HG02981 (cell line): ENCODE measurements at regions not wholly inside any gene's neighbourhood (a gene's known extent, or its start where the extent isn't known, plus 50 kb on each side); places are given as distances from the start of the nearest gene placed in this dataset.
"Not testable (repeated sequence)": the region's sequence is repeated elsewhere in the genome, so short reads cannot be mapped to it uniquely, and the experiment has no call there.

Experiments used
- ATAC-seq: cut with Tn5 transposase; IDR thresholded peaks from one replicate; pipeline ENCODE4 v1.9.1; 2021; ENCODE audit warnings: mild to moderate bottlenecking, moderate library complexity; ENCODE audit not compliant: unreplicated experiment

DNA sequence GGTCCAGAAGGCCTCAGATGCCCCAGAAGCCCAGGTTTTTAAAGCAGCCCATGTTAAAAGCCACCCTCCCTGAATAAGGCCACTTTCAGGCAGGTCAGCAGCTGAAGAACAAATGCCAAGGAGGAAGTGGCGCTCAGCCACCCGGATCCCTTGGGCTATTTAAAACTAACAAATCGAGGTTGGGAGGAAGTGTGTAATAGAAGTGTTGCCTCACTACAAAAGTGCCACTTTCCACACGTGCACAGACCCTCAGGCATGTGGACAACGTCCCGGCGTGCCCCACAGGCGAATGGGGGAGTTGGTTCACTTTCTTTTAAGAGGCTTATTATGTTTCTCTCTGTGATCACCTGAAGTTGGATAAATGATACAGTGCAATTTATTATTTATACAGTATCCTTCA is 173.8 kb upstream of the SALL3 start:
- ATAC-seq: no peak

DNA sequence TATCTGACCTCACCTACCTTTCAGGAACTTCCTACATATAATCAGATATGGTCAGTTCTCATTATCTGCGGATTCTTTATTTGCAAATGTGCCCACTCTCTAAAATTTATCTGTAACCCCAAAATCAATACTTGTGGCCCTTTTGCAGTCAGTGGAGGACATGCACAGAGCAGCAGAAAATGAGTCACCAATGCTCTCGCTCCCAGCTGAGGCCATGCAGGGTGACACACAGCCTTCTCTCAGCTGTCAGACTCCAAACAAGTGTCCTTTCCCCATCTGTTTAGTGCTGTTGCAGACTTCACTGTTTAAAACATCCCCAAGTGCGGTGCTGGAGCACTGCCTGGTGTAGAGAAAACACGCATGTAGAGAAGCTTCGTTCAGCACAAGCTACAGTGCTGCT is 171.9 kb upstream of the SALL3 start:
- ATAC-seq: no peak

DNA sequence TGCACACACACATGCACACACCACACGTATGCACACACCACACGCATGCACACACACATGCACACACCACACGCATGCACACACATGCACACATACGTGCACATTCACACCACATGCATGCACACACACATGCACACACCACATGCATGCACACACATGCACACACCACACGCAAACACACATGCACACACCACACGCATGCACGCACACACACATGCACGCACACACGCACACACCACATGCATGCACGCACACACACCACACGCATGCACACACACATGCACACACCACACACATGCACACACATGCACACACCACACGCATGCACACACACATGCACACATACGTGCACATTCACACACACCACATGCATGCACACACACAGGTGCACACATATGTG is 169.8 kb upstream of the SALL3 start:
- no peak for ATAC-seq

DNA sequence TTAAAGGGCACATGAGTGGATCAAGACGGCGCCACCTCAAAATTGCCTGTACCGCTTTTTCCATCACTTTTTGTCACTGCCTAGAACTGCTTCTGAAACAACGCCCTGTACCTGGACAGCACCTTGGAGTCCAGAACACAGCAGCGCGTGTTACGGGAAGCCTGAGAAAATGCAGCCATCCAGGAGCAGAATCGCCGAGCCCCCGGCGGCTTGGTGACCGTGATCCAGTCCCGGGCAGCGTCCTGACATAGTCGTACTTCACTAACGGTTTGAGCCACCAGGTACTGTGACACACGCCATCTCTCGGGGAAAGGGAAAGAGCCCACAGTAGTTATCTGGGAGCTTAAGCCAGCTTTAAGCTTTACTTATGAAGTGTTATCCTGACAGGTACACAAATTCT is 168.9 kb upstream of the SALL3 start:
- no peak for ATAC-seq

DNA sequence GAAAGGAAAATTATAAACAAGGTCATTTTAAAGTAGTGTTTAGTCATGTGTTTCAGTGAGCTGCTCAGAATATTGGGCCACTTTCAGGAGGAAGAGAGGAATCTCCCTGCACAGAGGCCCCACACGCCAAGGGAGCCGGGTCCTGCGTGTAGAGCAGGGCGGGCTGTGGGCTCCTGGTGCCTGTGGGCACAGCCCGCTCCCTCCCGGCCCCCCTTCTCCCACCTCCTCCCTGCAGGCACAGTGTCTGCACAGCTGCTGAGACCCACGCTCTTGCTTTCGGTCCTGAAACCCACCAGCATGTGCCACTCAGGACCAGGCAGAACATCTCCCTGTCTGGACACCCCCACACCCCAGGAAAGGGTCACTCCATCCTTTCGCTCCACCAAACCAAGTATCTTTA is 167.6 kb upstream of the SALL3 start:
- no peak for ATAC-seq

DNA sequence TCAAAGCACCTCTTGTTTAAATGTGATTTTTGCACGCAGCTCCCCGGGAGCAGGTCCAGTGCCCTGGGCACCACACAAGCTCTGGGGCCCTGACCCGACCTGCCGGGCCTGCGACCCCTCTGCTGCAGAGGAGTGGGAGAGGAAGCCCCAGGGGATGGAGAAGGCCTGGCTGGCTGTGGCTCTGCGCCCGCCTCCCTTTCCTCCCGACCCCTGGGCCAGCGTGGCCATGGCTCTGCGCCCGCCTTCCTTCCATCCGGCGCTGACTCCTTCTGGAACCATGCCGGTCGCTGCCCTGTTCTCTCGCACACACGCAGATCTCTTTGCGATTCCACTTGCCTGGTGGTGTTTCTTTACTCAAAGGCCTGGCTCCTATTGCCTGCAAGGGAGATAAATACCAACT is 166.5 kb upstream of the SALL3 start:
- ATAC-seq: no peak

DNA sequence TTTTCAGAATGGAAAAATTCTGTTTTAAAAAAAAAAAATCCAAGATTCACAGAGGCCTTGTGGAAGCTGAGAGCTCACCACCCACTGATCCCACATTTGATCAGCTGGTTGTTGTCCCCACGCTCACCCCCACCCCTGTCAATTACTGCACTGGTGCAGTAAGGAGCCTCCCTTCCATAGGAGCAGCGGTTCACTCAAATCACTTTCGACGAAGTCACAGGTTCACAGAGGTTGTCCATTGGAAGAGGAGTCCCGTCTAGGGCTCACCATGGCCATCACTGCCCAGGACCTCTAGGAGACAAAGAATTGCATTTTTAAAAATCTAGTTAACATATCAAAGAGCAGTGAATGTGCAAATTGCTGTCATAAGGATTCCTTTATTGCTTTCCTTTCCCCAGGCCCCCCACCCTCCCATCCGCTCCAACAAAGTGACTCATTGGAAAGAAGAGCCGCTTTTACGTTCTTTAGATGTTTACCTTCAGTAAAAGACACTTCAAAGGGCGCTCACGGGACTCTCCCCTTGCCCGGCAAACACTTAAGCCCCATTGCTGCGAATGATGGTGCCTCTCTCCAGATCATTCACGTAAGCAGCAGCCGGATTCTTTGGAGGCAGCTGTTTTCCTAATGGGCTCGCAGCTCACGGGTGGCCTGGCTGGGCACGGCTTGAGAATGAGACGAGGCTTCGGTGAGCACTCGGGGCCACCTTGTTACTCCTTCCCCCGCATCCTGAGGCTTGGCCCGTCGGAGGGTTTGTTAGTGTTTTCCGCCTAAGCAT is 165.5 kb upstream of the SALL3 start:
- ATAC-seq: no peak

DNA sequence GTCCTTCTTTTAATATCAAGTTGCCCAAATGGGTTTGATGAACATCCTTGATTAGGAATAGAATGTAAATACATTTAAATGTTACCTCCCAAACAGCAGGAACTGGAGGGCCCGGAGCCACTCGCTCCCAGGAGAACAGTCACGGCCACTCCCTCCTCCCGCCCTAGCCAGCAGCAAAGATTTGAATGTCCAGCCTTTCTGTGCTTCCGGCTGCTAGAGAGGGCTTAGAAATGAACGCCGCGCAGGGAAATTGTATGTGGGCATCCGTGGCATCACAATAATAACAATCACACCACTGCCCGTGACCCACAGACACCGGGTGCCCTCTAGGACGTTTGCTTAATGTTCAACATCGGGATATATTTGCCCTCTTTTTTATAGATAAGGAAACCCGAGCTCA is 164.9 kb upstream of the SALL3 start:
- ATAC-seq: no peak

DNA sequence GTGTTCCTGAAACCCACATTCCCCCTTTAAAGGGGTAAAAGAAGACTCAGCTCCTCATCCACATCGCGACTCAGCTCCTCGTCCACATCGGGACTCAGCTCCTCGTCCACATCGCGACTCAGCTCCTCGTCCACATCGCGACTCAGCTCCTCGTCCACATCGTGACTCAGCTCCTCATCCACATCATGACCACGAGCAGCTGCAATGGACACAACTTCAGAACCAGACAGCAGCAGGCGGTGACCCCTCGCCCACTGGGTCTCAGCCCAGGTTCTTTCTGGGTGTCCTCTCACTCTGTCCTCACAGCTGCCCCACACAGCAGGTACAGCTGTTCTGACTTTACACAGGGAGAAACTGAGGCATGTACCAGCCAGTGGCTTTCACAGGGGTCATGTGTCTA is 163.5 kb upstream of the SALL3 start:
- ATAC-seq: no peak

DNA sequence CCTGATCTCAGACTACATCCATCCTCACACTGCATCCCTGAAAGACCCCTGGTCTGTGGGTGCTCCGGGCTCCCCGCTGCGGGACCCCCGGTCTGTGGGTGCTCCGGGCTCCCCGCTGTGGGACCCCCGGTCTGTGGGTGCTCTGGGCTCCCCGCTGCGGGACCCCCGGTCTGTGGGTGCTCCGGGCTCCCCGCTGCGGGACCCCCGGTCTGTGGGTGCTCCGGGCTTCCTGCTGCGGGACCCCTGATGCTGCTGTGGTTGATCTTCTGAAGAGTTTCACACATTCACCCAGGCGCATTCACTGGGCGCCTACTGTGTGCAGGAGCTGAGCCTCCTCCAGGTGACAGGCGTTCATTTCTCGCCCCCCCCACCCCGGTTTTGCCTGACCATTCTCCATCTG is 162.7 kb upstream of the SALL3 start:
- no peak for ATAC-seq

DNA sequence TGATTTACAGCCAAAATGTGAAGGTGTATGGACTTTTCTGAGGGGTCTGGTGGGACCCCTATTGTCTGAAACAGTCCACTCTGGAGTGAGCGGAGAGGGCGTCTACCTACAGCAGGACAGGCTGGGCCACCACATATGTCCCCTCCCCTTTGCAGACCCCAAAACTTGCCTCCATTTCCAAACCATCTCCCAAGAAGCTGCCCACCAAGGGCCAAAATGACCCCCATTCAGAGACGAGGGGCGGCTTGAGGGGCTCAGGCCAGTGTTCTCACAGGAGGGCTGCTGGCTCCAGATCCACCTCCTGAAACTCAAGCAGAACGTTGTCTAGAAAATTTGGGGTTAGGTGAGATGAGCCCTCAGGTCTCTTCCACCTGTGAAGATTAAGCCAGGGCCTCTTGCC is 161.1 kb upstream of the SALL3 start:
- no peak for ATAC-seq

DNA sequence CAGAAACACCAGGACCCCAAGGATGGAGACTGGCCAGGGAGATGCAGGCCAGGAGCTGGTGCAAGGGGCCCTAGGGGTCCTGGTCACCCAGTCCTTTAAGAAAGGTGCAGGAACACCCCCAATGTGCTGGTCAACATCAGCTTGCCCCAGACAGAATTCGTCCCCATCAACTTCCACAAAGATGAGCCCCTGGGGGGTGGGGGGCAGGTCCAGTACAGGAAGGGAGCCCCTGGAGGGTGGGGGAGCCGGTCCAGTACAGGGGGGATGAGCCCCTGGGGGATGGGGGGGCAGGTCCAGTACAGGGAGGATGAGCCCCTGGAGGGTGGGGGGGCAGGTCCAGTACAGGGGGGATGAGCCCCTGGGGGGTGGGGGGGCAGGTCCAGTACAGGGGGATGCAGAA is 160.7 kb upstream of the SALL3 start:
- ATAC-seq: no peak

DNA sequence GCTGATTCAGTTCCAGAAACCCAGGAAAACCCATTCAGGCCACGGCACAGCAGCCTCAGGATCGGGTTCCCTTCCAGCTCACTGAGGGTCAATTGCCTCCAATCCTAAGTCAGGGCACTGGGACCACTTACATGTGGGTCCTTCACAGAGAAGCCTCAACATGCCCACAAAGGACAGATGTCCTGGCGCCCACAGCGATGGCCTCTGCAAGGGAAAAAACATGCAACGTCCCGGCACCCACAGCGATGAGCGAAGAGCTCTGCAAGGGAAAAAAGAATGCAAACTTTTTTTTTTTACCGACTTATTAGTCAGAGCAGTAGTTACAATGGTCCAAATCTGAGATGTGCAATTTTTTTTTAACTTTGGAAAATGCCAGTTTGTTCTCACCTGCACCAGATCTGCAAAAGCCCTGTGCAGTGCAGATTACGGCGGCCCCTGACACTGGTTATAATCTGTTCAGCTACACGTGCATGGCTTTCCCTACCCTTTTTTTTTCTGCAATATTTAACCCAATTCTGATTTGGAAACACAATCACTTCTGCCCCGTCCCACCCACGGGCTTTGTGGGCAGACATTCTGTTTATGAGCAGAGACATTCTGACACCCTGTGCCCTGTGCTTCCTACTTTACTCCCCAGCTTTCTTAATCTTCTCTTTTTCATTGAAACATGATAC is 159.3 kb upstream of the SALL3 start:
- ATAC-seq: no peak

DNA sequence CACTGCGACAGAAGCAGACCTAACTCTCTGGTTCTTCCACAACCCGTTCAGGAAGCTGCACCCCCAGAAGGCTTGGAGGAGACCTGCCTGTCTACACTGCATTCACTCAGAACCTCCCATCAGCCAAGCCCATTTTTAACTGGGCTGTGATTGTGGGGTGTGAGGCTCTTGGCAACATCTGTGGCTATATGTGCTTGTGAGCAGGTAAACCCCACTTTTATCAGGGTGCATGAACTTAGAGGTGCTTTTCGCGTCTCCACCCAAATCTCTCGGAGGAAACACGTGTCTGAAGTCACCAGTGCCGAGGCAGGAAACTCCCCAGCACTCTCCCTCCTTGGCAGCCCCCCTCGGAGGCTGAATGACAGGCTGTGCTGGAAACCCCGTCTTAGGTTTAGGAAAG is 158.2 kb upstream of the SALL3 start:
- ATAC-seq: no peak

DNA sequence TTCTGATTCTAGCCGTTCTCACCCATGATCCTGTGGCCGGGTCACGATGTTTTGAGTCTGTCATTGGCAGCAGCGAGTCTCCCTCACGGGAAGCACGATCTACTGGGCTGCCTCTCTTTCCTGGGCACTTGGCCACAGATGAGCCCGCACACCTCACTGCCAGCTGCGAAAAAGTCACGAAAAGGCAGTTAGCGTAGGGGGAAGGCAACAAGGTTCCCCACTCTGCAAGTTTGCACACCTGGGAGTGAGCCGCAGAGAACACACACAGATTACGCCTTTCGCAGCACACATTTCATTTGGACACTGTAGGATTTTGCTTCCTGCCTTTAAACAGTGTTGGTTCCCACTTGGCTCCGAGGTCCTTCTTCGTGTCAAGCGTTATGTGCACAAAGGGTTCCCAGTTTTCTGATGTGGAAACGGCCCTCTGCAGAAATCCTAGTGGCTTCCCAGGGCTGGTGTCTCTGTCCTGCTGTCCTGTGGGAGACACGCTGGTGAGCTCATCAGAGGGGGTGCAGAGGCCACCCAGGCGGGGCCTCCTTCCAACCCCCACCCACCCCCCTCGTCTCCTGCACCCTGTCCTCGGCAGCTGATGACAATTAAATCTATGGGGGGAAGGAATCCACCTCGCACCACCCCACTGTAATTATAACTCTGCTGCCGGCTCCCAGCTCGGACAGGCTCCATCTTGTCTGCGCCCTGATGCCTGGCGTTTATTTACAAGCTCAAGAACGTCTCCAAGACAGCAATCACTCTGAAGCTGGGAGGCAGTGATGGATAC is 157.3 kb upstream of the SALL3 start:
- no peak for ATAC-seq

DNA sequence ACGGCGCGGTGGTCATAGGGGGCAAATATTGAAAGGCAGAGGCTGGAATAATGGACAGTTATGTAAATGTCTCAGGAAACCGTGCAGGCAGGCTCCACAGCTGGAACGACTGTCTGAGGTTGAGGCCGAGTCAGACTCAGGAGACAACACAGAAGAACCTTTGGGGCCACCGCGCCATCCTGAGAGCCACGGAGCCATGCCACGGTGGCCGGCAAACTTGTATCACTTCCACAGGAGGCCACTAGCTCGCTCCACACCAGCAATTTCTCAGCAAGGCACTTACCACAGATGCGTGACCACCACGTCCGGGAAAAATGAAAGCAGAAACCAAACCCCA is 156.7 kb upstream of the SALL3 start:
- no peak for ATAC-seq

DNA sequence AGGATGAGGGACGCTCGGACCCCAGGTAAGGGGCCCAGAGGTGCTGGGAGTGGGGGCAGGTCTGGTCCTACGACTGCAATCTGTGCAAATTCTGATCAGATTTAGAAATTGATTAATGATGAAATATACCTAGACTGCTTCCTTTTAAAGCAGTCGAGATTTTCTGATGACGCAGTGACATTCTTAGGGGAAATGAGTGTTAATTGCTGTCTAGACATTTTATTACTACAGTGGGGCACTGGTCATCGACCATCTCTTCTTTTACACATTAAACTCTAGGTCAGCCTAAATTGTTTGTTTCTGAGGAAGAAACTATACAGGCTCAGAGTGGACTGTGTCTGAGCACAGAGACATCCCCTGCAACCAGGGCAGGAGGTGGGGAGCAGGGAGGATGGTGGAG is 154.4 kb upstream of the SALL3 start:
- no peak for ATAC-seq

DNA sequence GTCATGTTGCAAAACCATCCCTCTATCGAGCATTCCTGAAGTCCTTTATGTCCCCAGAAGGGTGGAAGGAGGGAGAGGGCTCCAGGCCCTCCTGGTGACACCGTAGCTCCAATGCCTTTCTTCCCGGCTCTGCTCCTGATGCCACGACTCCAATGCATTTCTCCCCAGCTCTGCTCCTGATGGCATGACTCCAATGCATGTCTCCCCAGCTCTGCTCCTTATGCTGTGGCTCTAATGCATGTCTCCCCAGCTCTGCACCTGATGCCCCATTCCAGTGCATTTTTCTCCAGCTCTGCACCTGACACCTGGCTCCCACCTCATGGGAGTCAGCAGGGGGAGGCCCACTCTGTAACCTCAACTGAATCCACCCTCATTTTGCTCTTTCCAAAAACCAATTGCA is 153.0 kb upstream of the SALL3 start:
- no peak for ATAC-seq

DNA sequence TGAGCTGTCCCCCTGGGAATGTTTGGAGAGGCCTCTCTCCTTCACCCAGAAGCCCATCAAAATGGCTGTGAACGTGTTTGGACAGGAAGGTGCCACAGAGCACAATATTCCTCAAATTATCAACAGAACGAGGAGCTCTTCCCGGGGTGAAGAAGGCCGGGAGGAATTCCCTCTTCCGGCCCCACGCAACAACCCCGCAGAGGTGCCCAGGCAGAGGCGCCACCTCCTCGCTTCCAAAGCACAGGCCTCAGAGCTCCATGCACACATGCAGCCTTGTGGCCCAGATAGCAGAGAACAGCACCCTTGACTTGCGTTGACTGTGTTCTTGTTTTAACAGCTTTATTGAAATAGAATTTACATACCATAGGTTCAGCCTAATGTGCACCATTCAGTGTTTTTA is 152.5 kb upstream of the SALL3 start:
- ATAC-seq: no peak

DNA sequence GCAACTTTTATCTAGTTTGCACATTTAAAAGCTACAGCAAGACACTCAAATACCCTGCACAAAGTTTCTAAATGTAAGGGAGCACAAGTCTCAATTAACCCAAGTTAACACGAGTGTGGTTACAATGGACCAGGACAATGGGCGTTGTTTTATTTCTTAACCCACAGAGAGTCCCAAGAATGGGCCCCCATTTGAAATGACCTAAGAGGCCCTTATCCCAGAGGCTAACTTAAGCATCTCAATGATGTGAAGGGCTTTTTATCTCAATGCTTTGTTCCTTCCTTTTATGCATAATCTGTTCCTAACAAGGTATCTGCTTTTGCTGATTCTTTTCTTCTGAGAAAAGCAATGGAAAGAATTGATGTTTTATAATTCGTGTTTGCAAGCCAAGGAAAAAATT is 151.5 kb upstream of the SALL3 start:
- no peak for ATAC-seq

DNA sequence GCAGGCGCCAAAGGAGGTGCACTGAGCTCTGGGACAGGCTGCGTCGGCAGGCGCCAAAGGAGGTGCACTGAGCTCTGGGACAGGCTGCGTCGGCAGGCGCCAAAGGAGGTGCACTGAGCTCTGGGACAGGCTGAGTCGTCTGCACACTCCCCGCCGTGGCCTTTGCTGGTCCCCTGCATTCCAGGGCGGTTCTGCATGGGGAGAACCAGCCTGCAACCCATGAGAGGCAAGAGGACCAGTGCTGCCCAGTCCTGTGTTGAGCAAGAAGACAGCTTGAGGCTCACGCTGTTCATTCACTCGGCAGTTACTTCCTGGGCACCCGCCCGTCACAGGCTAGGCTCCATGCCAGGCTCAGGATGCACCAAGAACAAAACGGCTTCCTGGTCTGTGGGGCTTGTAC is 150.6 kb upstream of the SALL3 start:
- ATAC-seq: not testable (repeated sequence)

DNA sequence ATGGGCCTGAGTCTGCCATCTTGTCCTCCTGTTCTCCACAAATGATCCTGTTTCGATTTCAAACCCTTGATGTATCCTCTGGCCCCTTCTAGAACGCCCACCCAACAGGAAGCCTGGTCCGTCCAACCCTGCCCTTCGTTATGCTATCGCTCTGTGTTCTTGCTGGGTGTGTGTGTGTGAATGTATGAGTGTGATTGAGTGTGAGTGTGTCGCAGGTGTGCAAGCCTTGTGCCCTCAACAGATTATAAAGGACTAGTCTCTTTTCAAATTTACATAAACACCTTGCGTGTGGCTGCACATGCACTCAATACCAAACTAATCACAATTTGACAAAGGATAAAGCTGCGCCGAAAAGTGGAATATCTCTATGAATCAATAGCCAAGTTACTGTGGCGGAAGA is 149.5 kb upstream of the SALL3 start:
- no peak for ATAC-seq
